ENCODE measurements at regions not wholly inside any gene's neighbourhood (a gene's known extent, or its start where the extent isn't known, plus 50 kb on each side); places are given as distances from the start of the nearest gene placed in this dataset.
A peak's percentile ranks its signal among the peaks of the same experiment; 100 is the strongest.

DNA sequence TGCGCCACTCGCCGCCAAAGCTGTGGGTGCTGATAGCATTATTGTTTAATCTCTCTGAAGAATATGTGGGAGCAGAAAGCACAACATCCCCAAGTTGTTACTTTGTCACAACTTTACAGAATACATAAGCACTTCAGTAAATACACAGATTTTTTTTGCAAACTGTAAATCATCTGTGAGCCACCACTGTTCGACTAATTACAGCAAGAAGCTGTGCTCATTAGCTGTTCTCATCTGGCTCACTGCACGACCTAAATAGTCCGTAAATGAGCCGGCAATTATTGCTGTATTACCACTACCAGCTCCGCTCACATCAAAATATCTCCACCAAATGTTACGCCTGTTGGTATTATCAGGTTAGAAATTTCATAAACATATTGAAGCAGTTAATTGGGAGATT lies 228.9 kb upstream of the PRKD1 start:
- Histone ChIP-seq H3K9me2 (ENCODE audit: insufficient read depth) (no peaks in the 10 kb centered on the region), H3K27ac (no peak overlapping the region), H3K36me3 (ENCODE audit: low read depth) (no peaks in the 10 kb centered on the region), H3K79me2 (ENCODE audit: insufficient read depth) (no peaks in the 10 kb centered on the region), H2AFZ (no peak overlapping the region), H3K4me1 (ENCODE audit: insufficient read depth) (no peaks in the 10 kb centered on the region), H4K20me1 (ENCODE audit: insufficient read depth) (no peaks in the 10 kb centered on the region), H3K4me2 (ENCODE audit: unreplicated experiment) (no peak overlapping the region), H3K27me3 (replicated peaks; ENCODE audit: insufficient read depth) (no peaks in the 10 kb centered on the region), H3K9ac (no peak overlapping the region), H3K4me3 (no peak overlapping the region), H3F3A (ENCODE audit: insufficient read depth) (no peaks in the 10 kb centered on the region), H3K9me3 (ENCODE audit: low read depth) (no peaks in the 10 kb centered on the region)
- TF ChIP-seq EZH2 (IDR thresholded peaks at IDR 0.05; ENCODE audit: insufficient read depth, poor library complexity, severe bottlenecking): no peak
- WGBS, 2 experiments (ENCODE audit: low coverage in 1 of 2, low lambda C conversion rate in 2 of 2, missing lambda C conversion rate in 2 of 2): 69 to 70% methylated on average over 9 of the region's 9 CpGs
- in situ Hi-C loops (cut with MboI): no loop called here
- no peak for DNase-seq

- H3K9ac ChIP-seq: no peak overlapping the region
- no peak overlapping the region for H2AFZ ChIP-seq
- no peaks in the 10 kb centered on the region for H3K4me1 ChIP-seq (ENCODE audit: insufficient read depth)
- H3K9me2 ChIP-seq (ENCODE audit: insufficient read depth): no peaks in the 10 kb centered on the region
- H3K27me3 ChIP-seq (replicated peaks; ENCODE audit: insufficient read depth): no peaks in the 10 kb centered on the region
- H3K4me2 ChIP-seq (ENCODE audit: unreplicated experiment): no peak overlapping the region
- no peaks in the 10 kb centered on the region for H3F3A ChIP-seq (ENCODE audit: insufficient read depth)
- no peaks in the 10 kb centered on the region for H4K20me1 ChIP-seq (ENCODE audit: insufficient read depth)
- DNase-seq: no peak
- TF ChIP-seq EZH2phosphoT487 (IDR thresholded peaks at IDR 0.05; ENCODE audit: insufficient read depth, low read depth) (no peak), EZH2 (IDR thresholded peaks at IDR 0.05; ENCODE audit: insufficient read depth, poor library complexity, severe bottlenecking) (no peak)
- WGBS, 2 experiments (ENCODE audit: low coverage in 1 of 2, low lambda C conversion rate in 2 of 2, missing lambda C conversion rate in 2 of 2): 78 to 81% methylated on average over 5 of the region's 5 CpGs
- in situ Hi-C loops (cut with MboI): no loop called here
- H3K9me3 ChIP-seq (ENCODE audit: low read depth): no peaks in the 10 kb centered on the region
- no peak overlapping the region for H3K4me3 ChIP-seq
- H3K79me2 ChIP-seq (ENCODE audit: insufficient read depth): no peaks in the 10 kb centered on the region
- no peak overlapping the region for H3K27ac ChIP-seq
- no peaks in the 10 kb centered on the region for H3K36me3 ChIP-seq (ENCODE audit: low read depth)
Measured at GRCh38 chr14:30158299-30158698, 230.7 kb upstream of the PRKD1 start.

DNA sequence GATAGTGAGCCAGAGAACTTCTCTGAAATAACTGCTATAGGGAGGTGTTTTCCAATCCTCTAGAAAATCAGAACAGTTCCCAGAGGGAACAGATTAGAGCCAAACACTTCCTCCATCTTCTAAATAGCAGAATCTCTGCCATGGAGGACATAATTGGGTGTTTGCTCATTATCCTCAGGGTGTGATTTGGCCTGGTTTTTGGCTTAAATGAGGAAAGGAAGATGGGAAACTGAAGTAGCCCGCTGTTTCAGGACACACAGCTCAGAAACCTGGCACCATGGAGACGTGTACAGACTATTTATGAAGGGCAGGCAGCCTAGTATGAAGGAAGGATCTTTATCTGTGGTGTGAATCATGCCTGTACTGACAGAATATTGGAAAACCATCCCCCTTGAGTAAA lies 231.7 kb upstream of the PRKD1 start:
- in situ Hi-C loops (cut with MboI): no loop called here
- H4K20me1 ChIP-seq (ENCODE audit: insufficient read depth): no peaks in the 10 kb centered on the region
- H3K36me3 ChIP-seq (ENCODE audit: low read depth): no peaks in the 10 kb centered on the region
- no peaks in the 10 kb centered on the region for H3K27me3 ChIP-seq (replicated peaks; ENCODE audit: insufficient read depth)
- WGBS, 2 experiments (ENCODE audit: low coverage in 1 of 2, low lambda C conversion rate in 2 of 2, missing lambda C conversion rate in 2 of 2): 35 to 39% methylated on average over 2 of the region's 2 CpGs
- no peak overlapping the region for H3K9ac ChIP-seq
- no peaks in the 10 kb centered on the region for H3F3A ChIP-seq (ENCODE audit: insufficient read depth)
- no peaks in the 10 kb centered on the region for H3K9me2 ChIP-seq (ENCODE audit: insufficient read depth)
- H3K4me1 ChIP-seq (ENCODE audit: insufficient read depth): no peaks in the 10 kb centered on the region
- H3K79me2 ChIP-seq (ENCODE audit: insufficient read depth): no peaks in the 10 kb centered on the region
- no peak overlapping the region for H3K27ac ChIP-seq
- TF ChIP-seq EZH2phosphoT487 (IDR thresholded peaks at IDR 0.05; ENCODE audit: insufficient read depth, low read depth): no peak
- TF ChIP-seq EZH2 (IDR thresholded peaks at IDR 0.05; ENCODE audit: insufficient read depth, poor library complexity, severe bottlenecking): no peak
- H3K9me3 ChIP-seq (ENCODE audit: low read depth): no peaks in the 10 kb centered on the region
- H3K4me2 ChIP-seq (ENCODE audit: unreplicated experiment): no peak overlapping the region
- H2AFZ ChIP-seq: peak overlapping the region; percentile 36; the same call in 1 of the 2 replicates
- DNase-seq: peak; percentile 7
- no peak overlapping the region for H3K4me3 ChIP-seq

- Histone ChIP-seq H3K36me3 (ENCODE audit: low read depth) (no peaks in the 10 kb centered on the region), H3K9me2 (ENCODE audit: insufficient read depth) (no peaks in the 10 kb centered on the region), H3K4me3 (no peak overlapping the region), H3K4me2 (ENCODE audit: unreplicated experiment) (no peak overlapping the region), H3K9me3 (ENCODE audit: low read depth) (no peaks in the 10 kb centered on the region), H3K79me2 (ENCODE audit: insufficient read depth) (no peaks in the 10 kb centered on the region), H4K20me1 (ENCODE audit: insufficient read depth) (no peaks in the 10 kb centered on the region), H3K27me3 (replicated peaks; ENCODE audit: insufficient read depth) (no peaks in the 10 kb centered on the region), H3K9ac (no peak overlapping the region), H3F3A (ENCODE audit: insufficient read depth) (no peaks in the 10 kb centered on the region), H3K27ac (no peak overlapping the region), H2AFZ (no peak overlapping the region), H3K4me1 (ENCODE audit: insufficient read depth) (no peaks in the 10 kb centered on the region)
- in situ Hi-C loops (cut with MboI): no loop called here
- no peak for DNase-seq
- WGBS, 2 experiments (ENCODE audit: low coverage in 1 of 2, low lambda C conversion rate in 2 of 2, missing lambda C conversion rate in 2 of 2): 86 to 90% methylated on average over 5 of the region's 5 CpGs
- TF ChIP-seq EZH2 (IDR thresholded peaks at IDR 0.05; ENCODE audit: insufficient read depth, poor library complexity, severe bottlenecking) (no peak), EZH2phosphoT487 (IDR thresholded peaks at IDR 0.05; ENCODE audit: insufficient read depth, low read depth) (no peak)
Measured at GRCh38 chr14:30160608-30161007, 233.0 kb upstream of the PRKD1 start.

DNA sequence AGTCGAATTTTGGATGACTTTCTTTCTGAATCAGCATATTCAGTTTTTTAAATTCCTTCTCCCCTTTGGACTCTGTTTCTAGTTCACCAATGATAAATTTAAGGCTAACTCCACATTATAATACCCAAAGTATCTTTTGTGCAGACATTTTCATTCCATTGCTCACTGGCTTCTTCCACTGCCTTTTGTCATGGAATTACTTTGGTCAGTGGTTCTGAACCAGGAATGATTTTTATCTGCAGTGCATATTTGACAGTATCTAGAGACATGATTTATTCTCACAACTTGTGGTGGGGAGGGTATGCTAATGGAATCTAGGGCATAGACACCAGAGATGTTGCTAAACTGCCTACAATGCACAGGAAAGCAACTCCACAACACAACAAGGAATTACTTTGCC lies 234.4 kb upstream of the PRKD1 start:
- H3K9ac ChIP-seq: no peak overlapping the region
- no peak for TF ChIP-seq EZH2 (IDR thresholded peaks at IDR 0.05; ENCODE audit: insufficient read depth, poor library complexity, severe bottlenecking)
- no peak for TF ChIP-seq EZH2phosphoT487 (IDR thresholded peaks at IDR 0.05; ENCODE audit: insufficient read depth, low read depth)
- no peak overlapping the region for H3K4me3 ChIP-seq
- in situ Hi-C loops (cut with MboI): no loop called here
- no peaks in the 10 kb centered on the region for H4K20me1 ChIP-seq (ENCODE audit: insufficient read depth)
- DNase-seq: no peak
- H3K4me1 ChIP-seq (ENCODE audit: insufficient read depth): no peaks in the 10 kb centered on the region
- H3K27ac ChIP-seq: no peak overlapping the region
- 9 to 16% methylated on average over 1 of the region's 1 CpG for WGBS, 2 experiments (ENCODE audit: low coverage in 1 of 2, low lambda C conversion rate in 2 of 2, missing lambda C conversion rate in 2 of 2)
- no peaks in the 10 kb centered on the region for H3K36me3 ChIP-seq (ENCODE audit: low read depth)
- no peaks in the 10 kb centered on the region for H3K9me2 ChIP-seq (ENCODE audit: insufficient read depth)
- no peaks in the 10 kb centered on the region for H3K79me2 ChIP-seq (ENCODE audit: insufficient read depth)
- H2AFZ ChIP-seq: no peak overlapping the region
- H3K4me2 ChIP-seq (ENCODE audit: unreplicated experiment): no peak overlapping the region
- H3F3A ChIP-seq (ENCODE audit: insufficient read depth): no peaks in the 10 kb centered on the region
- no peaks in the 10 kb centered on the region for H3K9me3 ChIP-seq (ENCODE audit: low read depth)
- H3K27me3 ChIP-seq (replicated peaks; ENCODE audit: insufficient read depth): no peaks in the 10 kb centered on the region

Measured in GM23248 (cell line).